ES-I3 (cell line): ENCODE measurements at regions not wholly inside any gene's neighbourhood (a gene's known extent, or its start where the extent isn't known, plus 50 kb on each side); places are given as distances from the start of the nearest gene placed in this dataset.

Experiments used
- H3K36me3 ChIP-seq: 2 replicates; pipeline ENCODE4 v1.6.1; 2013; ENCODE audit warnings: mild to moderate bottlenecking, low read length, control low read depth, moderate library complexity; ENCODE audit not compliant: insufficient read depth
- H3K4me1 ChIP-seq: 2 replicates; pipeline ENCODE4 v1.6.1; 2013; ENCODE audit warnings: mild to moderate bottlenecking, control low read depth, low read length; ENCODE audit not compliant: insufficient read depth
- H3K9ac ChIP-seq: 2 replicates; pipeline ENCODE4 v1.6.1; 2013; ENCODE audit warnings: low read depth, mild to moderate bottlenecking, low read length, moderate library complexity
- H3K9me3 ChIP-seq: 2 replicates; pipeline ENCODE4 v1.6.1; 2013; ENCODE audit warnings: mild to moderate bottlenecking, low read length, moderate library complexity; ENCODE audit not compliant: control insufficient read depth, insufficient read depth

DNA sequence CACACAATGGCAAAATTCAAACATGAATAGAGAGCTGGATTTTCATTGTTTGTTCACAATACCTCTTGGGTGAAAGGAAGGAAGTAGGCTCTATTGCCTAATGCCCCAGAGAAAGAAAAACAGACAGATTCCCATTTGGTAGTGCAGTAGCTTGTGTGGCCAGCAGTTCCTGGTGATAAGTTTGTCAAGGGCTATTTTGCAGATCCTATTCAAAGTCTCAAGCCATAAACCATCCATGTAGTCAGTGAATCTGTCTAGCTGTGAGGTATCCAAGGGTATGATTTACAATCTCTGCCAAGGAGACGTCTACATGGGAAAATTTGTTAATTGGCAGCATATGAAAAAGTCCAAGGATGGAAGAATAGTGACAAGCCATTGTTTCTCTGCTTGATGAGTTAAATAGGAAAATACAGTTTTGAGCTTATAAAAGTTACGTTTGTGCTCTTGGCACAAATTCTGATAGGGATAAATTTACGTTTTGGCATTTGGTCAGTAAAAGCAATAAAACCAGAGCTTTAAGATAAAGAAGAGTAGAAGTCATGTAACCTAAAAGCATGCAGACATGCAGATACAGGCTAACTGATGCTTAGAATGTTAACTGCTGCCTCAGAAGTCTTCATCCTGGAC lies 269.1 kb downstream of the GATA3 start:
- no peaks in the 10 kb centered on the region for H3K9me3 ChIP-seq
- no peak overlapping the region for H3K9ac ChIP-seq
- H3K36me3 ChIP-seq, result no peaks in the 10 kb centered on the region
- no peaks in the 10 kb centered on the region for H3K4me1 ChIP-seq

DNA sequence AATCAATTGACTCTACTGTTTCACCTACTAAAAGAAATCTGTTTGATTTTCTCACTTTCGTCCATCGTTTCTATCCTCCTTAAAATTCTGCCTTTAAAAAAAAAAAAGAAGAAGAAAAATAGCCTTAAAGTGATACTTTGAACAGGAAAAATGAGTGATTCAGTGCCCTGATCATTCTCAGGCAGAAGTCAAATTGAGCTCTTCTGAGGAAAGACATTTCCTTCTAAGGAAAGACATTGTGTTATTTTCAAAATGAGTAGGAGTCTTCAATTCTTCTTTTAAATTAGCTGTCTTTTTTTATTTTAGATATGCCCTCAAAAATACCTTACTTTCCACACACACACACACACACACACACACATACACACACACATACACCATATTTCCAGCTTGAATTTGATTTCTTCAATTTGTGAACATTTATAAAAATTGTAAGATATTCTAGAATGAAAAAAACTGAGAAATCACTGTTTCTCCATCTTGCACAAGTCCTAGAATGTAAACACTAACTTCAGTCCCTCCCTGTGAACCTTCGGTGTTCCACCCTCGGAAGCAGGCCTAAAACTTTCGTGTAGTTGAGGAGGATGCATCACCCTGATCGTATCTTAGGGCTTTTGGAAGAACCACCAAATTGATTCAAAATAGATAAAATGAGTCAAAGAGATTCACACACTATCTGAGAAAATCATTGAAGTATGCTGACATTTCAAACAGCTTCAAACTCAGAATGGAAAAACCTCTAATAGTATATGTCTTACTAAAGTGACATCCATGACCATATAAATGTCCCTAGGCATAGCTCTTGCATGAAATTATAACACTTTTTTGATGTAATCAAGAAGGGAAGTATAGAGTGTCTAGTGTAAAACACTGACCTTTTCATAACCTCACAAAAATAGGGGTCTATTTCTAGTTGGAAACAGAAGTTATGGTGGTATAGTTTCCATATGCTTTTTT lies 270.8 kb downstream of the GATA3 start:
- H3K9ac ChIP-seq, result no peak overlapping the region
- no peaks in the 10 kb centered on the region for H3K9me3 ChIP-seq
- H3K4me1 ChIP-seq, result no peaks in the 10 kb centered on the region
- H3K36me3 ChIP-seq, result no peaks in the 10 kb centered on the region

- H3K36me3 ChIP-seq, result no peaks in the 10 kb centered on the region
- H3K9ac ChIP-seq, result no peak overlapping the region
- H3K4me1 ChIP-seq, result no peaks in the 10 kb centered on the region
- no peaks in the 10 kb centered on the region for H3K9me3 ChIP-seq
Measured at GRCh38 chr10:8326396-8327139, 272.1 kb downstream of the GATA3 start.

DNA sequence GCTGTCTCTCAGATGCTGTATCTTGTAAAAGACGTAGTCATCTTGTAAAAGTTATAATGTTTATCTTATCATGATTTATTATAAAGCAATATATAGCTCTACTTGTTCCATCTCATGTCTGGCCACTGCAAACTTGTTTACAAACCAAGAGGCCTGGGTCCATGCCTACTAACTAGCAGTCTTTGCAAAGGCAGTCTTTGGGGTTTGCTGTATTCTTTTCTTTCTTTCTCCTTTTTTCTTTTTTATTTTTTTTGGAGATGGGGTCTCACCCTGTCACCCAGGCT lies 272.6 kb downstream of the GATA3 start:
- no peaks in the 10 kb centered on the region for H3K4me1 ChIP-seq
- H3K9me3 ChIP-seq, result no peaks in the 10 kb centered on the region
- H3K36me3 ChIP-seq, result no peaks in the 10 kb centered on the region
- no peak overlapping the region for H3K9ac ChIP-seq

DNA sequence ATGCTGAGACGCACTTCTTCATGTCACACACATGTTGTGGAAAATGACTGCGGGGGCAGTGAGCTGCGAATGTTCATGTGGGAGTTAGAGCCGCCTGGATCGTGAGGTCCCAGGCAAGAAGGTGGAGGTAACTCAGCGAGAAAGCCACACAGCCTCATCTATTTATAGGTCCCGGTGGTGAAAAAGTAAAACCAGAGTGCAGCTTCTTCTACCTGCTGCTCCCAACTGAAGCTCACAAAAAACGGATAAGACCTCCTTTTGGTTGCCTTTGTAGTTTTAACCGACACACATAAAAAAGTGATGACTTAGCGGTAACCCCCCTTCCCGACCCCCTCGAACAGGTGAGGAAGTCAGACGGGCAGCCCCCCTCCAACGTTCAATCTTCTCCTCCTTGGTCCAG lies 276.9 kb downstream of the GATA3 start:
- no peaks in the 10 kb centered on the region for H3K4me1 ChIP-seq
- no peaks in the 10 kb centered on the region for H3K36me3 ChIP-seq
- no peak overlapping the region for H3K9ac ChIP-seq

GRCh38 chr10:8331896-8332729 lies 277.6 kb downstream of the GATA3 start:
- H3K4me1 ChIP-seq, result no peaks in the 10 kb centered on the region
- peak overlapping the region; percentile 16; the same call in 1 of the 2 replicates for H3K9ac ChIP-seq
- H3K36me3 ChIP-seq, result no peaks in the 10 kb centered on the region
- H3K9me3 ChIP-seq, result no peaks in the 10 kb centered on the region

More for the DNA sequence above, 276.9 kb downstream of the GATA3 start:
- no peaks in the 10 kb centered on the region for H3K9me3 ChIP-seq

- Histone ChIP-seq H3K9ac (peak overlapping the region; percentile 16; the same call in 1 of the 2 replicates), H3K36me3 (no peaks in the 10 kb centered on the region)
Measured at GRCh38 chr10:8332730-8333111, 278.2 kb downstream of the GATA3 start.

GRCh38 chr10:8334631-8335030 lies 280.1 kb downstream of the GATA3 start:
- Histone ChIP-seq H3K9ac (no peak overlapping the region), H3K36me3 (no peaks in the 10 kb centered on the region), H3K4me1 (no peaks in the 10 kb centered on the region), H3K9me3 (no peaks in the 10 kb centered on the region)

More at GRCh38 chr10:8332730-8333111, 278.2 kb downstream of the GATA3 start:
- Histone ChIP-seq H3K9me3 (no peaks in the 10 kb centered on the region), H3K4me1 (no peaks in the 10 kb centered on the region)

DNA sequence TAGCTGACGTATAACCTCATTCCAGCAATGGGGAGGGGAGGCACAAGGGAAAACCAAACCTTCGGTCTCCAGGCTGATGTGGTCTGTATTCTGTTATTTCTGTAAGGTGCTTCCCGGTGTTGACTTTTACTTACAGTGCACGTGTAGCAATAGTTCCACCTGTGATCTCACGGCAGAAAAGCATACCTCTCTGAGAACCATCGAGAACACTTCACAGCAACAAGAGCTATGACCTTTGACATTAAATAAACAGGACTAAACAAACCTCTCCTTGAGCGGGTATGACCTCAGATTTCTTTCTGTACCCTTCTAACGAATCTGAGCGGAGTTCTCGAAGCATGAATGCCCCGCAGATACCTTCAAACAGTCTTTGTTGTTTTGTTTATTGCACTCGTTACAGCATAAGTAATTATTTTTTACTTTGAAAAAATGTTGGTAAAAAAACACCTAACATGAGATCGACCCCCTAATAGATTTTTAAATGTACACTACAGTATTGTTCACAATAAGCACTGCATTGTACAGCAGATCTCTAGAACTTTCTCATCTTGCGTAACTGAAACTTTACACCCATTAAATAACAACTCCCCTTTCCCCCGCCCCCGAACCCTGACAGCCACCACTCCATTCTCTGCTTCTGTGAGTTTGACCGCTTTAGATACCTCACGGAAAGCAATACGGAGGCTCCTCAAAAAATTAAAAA lies 282.3 kb downstream of the GATA3 start:
- no peaks in the 10 kb centered on the region; the same call in 1 of the 2 replicates for H3K9me3 ChIP-seq
- H3K9ac ChIP-seq, result no peak overlapping the region
- H3K36me3 ChIP-seq, result no peaks in the 10 kb centered on the region
- no peaks in the 10 kb centered on the region for H3K4me1 ChIP-seq

GRCh38 chr10:8337332-8337651 lies 282.8 kb downstream of the GATA3 start:
- H3K9ac ChIP-seq, result no peak overlapping the region

DNA sequence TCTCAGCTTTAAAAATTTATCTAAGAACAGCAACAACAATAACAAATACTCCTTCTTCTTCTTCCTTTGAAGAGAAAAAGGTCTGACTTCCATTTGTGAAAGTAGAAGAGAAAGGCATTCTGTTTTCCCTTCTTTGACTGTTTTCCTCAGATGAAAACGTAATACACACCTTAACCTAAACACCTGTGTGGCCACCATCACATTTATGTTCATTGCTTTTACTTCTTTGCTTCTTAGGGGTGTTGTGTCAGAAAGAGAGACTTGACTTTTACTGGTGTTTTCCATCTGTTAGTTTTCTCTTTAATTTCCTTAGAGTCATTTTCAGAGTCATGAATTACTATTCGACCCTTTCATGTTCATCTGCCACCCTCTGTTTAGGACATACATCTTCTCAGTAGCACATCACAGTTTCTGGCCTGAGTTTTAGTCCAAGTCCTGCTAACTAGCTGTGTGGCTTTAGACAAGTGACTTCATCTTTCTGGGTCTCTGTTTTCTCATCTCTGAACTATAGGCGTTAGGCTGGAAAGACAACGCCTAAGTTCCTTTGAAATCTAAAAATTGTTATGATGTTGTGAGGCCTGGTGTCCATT lies 283.8 kb downstream of the GATA3 start:
- H3K4me1 ChIP-seq, result no peaks in the 10 kb centered on the region
- H3K9ac ChIP-seq, result no peak overlapping the region
- H3K9me3 ChIP-seq, result no peaks in the 10 kb centered on the region; the same call in 1 of the 2 replicates
- no peaks in the 10 kb centered on the region for H3K36me3 ChIP-seq

More at GRCh38 chr10:8337332-8337651, 282.8 kb downstream of the GATA3 start:
- Histone ChIP-seq H3K9me3 (no peaks in the 10 kb centered on the region; the same call in 1 of the 2 replicates), H3K4me1 (no peaks in the 10 kb centered on the region), H3K36me3 (no peaks in the 10 kb centered on the region)

- Histone ChIP-seq H3K36me3 (no peaks in the 10 kb centered on the region), H3K9me3 (no peaks in the 10 kb centered on the region; the same call in 1 of the 2 replicates), H3K9ac (no peak overlapping the region)
Measured at GRCh38 chr10:8344756-8345155, 290.3 kb downstream of the GATA3 start.

GRCh38 chr10:8346861-8347260 lies 292.4 kb downstream of the GATA3 start:
- H3K9me3 ChIP-seq, result no peaks in the 10 kb centered on the region
- no peaks in the 10 kb centered on the region for H3K36me3 ChIP-seq
- H3K9ac ChIP-seq, result no peak overlapping the region
- peaks cover 6% of the 10 kb centered on the region; the same call in 1 of the 2 replicates for H3K4me1 ChIP-seq

More at GRCh38 chr10:8344756-8345155, 290.3 kb downstream of the GATA3 start:
- no peaks in the 10 kb centered on the region for H3K4me1 ChIP-seq
